IPS-NIHi7 (cell line): ENCODE measurements at regions not wholly inside any gene's neighbourhood (a gene's known extent, or its start where the extent isn't known, plus 50 kb on each side); places are given as distances from the start of the nearest gene placed in this dataset.

Experiments
- DNase-seq: peaks from one replicate; pipeline ENCODE4 v3.0.0; 2012; ENCODE audit warnings: mixed read lengths; ENCODE audit errors: extremely low spot score

DNA sequence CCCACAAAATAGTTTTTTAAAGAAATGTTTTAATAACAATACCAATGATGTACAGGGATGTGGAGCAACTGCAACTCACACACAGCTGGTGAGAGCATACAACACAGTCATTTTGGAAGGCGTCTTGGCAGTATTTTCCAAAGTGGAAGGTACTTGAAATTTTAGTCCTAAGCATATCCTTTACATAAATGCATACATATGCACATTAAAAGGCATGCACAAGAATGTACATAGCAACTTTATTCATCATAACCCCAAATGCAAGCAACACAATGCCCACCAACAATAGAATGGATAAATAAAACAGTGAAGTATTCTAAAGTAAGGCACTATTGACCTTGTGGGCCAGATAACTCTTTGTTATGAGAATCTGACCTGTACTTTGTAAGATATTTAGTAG is 310.1 kb upstream of the ADGRL2 start:
- no peak for DNase-seq

DNA sequence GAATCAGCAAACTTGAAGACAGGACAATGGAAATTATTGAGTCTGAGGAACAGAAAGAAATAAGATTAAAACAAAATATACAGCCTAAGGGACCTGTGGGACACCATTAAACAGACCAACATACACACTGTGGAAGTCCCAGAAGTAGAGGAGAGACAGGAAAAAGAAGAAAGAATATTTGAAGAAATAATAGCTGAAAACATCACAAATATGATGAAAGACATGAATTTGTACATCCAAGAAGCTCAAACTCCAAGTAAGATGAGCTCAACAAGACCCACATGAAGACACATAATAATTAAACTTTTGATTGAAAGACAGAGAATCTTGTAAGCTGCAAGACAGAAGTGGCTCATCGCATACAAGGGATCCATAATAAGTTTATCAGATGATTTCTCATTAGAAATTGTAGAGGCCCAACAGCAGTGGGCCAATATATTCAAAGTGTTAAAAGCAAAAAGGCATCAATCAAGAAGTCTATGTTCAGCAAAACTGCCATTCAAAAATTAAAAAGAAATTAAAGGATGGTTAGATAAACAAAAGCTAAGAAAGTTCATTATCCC is 311.3 kb upstream of the ADGRL2 start:
- no peak for DNase-seq

- no peak for DNase-seq
These were observed 316.4 kb upstream of the ADGRL2 start for GRCh38 chr1:81484284-81484683.

DNA sequence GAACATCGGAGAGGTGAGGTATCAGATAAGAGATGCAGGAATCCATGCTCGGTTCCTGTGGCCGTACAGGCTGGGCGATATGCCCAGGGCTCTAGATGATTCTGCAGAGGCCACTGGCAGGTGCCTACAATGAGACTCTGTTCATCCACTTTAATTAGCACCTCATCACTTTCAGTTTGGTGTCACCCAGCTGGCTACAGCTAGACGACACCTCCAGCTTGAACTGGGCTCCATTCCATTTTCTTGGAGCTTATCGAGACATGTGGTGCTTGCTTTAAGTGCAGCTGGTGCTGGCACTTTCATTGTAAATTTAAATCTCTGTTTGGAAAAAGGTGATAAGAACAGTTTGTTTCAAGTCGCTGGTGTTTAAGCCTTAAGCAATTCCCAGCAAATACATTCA is 322.5 kb upstream of the ADGRL2 start:
- no peak for DNase-seq

GRCh38 chr1:81477710-81478109 is 323.0 kb upstream of the ADGRL2 start:
- no peak for DNase-seq

- DNase-seq: no peak
These were observed 328.3 kb upstream of the ADGRL2 start for GRCh38 chr1:81472387-81472786.

DNA sequence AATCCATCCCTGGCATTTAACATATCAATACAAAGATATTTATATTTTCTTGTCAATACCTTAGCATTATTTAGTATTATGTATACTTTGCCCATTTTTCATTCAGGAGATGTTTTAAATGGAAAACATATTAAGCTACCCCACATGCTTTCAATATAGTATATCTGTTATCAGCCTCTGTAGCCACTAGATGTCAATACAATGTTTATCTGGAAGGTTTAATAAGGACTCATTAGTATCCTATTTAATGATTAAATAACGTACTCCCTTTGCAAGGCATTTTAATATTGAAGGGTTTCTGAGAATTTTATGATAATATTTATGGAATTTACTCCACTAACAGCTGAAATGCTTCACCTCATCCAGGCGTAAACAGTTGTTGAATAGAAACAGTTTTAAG is 329.5 kb upstream of the ADGRL2 start:
- no peak for DNase-seq

DNA sequence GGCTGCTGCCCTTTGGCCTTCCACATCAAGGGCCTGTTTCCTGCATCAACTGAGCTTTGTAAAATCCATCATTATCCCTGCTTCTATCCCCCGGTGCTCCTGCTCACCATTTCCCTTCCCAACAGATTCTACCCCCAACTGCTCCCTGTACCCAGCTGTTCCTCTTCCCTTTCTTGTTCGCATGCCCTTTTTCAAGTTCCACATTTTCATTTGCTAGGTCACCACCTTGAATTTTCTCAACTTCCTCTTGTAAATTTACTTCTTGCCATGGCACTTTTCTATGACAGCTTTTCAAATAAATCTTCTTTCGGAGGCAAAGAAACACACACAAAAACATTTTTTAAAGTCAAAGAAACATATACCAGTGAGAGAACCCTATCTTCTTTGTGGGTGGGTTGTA is 330.5 kb upstream of the ADGRL2 start:
- no peak for DNase-seq

DNA sequence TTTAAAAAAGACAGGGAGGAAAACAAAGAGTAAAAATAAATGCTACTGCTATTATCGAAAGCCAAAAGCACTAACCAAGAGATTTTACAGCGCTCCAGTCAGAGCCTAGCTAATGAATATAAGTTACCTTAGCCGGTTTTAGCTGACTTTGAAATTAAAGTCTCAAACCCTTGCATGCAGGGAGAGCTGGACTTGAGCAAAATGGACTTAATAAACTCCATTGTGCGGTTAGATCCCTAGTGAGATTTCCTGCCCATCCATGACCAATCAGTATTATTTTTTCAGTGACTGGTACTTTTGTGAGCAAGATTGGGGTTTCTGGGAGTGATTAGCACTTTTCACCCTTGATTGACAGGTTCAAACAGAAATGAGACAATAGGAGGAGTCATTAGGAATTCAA is 333.4 kb upstream of the ADGRL2 start:
- DNase-seq: no peak

DNA sequence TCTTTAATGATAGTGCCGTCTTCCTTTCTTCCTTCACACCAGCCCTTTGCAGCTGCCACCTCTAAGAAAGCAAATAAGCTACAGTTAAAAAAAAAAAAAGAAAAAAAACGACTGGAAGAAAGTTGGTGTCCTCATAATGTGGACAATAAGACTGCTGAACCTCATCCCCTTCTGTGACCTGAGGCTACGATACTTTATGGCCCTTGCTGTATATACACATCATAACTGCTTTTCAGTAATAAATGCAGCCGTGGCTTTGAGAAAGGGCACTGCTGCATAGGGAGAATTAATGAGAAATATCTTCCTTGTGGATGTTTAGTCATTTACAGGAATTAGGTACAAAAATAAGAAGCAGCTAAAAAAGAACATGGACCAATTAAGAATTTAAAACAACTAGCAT is 333.8 kb upstream of the ADGRL2 start:
- no peak for DNase-seq

DNA sequence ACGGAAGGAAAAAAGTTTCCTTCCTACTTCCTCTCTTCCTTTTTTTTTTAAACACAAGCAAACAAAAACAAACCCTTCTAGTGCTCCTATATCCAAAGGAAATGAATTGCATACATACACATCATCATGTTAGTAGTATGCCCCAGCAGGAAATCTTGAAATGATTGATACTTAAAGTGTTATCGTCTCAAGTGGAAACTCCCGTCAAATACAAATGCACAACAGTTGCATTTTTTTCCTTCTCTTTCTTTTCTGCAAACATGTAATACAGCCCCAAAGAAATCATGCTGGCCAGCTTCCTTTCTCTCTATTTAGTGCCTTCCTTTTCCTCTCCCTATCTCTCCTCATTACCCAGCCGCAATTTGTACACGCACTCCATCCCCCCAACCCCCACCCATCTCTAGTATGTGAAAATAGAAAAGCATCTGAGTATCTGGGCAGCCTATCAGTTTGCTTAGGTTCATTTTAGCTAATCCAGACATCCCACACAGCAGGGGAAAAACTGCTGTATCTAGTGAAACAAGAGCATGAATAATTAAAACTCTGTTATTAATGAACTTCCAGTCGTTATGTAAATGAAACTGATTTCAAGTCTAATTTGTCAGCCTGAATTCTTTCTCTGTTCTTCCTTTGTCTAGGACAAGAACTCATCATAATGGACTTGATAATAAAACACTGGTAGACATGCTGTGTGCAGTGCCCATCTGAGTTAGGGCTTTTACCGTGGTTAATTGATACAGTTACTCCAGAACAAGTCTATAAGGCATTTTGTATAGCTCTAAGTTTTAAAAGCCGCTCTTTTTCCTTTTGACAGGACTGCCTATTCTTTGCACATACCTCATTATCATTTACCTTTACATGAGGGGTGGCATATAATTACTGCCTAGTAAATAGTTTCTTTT is 336.5 kb upstream of the ADGRL2 start:
- DNase-seq: no peak

GRCh38 chr1:81459043-81459442 is 341.7 kb upstream of the ADGRL2 start:
- no peak for DNase-seq

- no peak for DNase-seq
These were observed 342.5 kb upstream of the ADGRL2 start for GRCh38 chr1:81458186-81458585.

DNA sequence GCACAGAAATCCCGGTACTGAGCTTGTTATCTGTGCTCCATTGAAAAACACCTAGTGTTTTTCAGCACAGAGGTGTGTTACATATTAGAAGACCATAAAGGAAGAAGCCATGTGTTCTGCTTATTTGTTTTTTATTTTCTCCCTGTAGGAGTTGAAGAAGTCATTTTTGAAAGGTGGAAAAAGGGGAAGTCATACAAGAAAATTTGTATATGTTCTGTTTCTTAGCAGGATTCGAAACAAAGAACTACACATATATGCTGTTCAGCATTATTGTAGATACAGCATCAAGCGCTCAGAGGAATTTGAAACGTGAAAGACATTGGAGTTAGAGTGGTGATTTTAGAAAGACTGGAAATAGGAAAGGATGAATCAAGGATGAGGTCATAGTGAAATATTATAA is 345.3 kb upstream of the ADGRL2 start:
- DNase-seq: no peak

GRCh38 chr1:81453971-81454370 is 346.8 kb upstream of the ADGRL2 start:
- no peak for DNase-seq

DNA sequence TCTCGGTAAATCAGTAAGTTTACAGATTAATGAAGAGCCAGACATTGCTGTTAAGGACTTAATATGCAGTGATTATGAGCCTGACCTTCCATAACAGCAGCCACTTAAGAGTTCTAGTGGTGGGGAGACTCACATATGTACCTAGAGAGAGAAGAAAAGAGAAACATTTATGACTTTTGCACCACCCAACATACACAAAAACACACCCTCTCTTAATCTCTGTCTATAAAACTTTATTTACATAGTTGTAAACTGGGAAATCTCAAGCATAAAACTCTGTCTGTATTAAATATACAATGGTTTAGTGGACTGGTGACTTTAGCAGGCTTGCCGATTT is 347.4 kb upstream of the ADGRL2 start:
- no peak for DNase-seq

DNA sequence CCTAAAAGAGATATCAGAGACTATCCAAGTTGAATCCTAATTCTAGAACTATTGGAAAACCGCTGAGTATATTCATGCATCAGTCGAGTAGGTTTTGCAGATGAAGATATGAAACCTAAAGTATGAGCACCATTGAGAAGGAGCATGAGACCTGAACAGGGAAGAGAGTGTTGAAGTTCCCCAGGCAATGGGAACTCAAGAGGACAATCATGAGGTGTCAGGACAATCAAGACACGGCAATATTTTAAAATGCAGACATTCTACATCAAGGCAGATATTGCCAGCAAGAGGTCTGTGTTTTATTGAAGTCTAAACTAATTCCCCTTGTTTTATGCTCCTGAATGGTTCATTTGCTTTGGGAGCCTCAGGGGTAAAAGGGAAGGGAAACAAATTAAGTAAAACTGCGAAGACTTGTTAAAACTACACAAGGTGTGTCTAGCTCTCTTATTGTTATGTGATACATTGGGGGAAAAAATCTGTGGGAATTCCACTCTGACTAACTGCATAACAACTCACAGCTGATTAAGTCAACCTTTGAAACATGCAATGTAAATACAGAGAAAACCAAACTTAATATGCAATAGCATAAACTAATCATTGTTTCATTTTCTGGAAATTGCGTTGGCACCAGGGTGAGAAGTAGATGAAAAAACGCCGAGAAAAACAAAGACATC is 347.9 kb upstream of the ADGRL2 start:
- DNase-seq: no peak

DNA sequence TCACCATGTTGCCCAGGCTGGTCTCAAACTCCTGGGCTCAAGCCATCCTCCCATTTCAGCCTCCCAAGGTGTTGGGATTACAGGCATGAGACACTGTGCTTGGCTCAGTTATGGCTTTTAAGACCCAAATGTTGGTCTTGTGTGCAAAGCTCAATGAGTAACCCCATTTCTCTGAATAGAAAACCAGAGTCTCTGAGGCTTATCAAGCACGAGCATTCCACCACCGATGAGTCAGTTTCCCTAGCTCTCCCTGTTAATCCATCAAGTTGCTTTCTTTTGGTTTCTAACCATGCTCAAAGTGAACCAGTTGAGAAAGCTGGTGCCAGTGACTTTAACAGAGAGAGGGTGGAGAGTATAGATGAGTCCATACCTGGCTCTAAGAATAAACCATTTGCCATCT is 350.9 kb upstream of the ADGRL2 start:
- no peak for DNase-seq

GRCh38 chr1:81446000-81446669 is 354.6 kb upstream of the ADGRL2 start:
- no peak for DNase-seq

DNA sequence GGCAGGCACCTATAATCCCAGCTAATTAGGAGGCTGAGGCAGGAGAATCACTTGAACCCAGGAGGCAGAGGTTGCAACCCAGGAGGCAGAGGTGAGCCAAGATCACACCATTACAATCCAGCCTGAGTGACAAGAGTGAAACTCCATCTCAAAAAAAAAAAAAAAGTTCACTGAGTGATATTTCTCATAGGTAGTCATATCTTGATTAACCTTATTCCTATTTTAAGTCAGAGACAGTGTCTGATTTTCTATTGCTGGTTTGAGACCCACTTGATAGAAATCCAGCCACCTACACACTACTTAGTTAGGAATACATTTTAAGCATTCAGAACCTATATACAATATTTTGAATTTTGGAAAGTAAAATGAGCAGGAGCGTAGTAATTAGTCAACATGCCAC is 357.4 kb upstream of the ADGRL2 start:
- no peak for DNase-seq

DNA sequence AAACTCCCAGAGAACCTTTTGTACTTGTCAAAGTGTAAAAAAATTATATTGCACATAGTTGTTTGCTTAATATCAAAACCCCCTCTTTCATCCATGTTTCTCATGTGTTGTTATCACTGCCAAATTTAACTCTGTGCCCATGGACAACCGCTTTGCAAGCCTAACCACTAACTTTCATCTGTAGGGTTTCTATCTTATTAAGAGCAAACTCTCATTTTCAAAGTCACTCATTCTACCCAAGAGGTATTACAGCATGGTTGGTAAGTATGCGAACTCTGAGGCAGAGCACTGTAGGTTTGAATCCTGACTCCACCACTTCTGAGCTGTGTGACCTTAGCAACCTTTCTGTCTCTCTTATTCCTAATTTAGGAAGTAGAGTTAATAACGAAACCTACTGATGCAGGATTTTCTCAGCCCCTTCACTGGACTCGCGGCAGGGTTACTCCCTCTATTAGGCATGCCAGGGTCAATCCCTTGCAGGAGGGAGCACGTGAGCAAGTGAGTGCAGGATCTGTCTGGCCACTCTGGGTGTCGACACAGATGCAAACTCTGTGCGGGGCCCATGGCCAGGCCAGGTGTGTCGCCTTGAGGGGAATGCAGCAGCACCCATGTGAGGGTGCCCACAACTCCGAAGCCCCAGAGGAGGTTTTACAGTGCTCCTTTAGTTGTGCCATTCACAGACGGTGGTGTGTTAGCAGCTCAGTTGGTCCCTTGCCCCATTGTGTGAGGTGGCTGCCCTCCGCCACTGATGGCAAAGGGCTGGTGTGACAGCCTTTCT is 361.5 kb upstream of the ADGRL2 start:
- no peak for DNase-seq

DNA sequence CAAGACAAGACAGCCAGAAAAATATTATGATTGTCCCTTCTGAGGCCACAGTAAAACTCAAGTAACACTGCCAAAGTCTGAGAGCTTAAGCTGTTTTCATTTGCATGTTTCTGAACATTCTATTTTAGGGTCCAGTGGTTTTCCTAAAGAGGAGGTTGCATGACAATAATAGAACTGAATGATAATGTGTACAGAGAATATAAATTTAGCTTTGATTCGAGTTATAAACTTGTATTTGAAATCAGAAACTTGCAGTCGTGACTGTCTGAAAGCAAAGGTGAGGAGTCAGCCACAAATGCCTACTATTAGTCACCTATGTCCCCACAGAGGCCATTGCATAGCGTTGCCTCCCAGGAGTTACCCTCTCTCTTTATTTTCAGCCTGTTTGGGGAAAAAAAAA is 363.1 kb upstream of the ADGRL2 start:
- DNase-seq: no peak
